Keratinocyte (primary cell): ENCODE measurements at regions not wholly inside any gene's neighbourhood (a gene's known extent, or its start where the extent isn't known, plus 50 kb on each side); places are given as distances from the start of the nearest gene placed in this dataset.

ENCODE experiments used
- DNase-seq: peaks from one replicate; pipeline ENCODE4 v3.0.0-alpha.2; 2011; ENCODE audit warnings: low read depth, missing footprints, low spot score
- FAIRE-seq: peaks from 2 replicates; lab custom pipeline; 2011; peaks lifted over from hg19 to GRCh38; lab: Jason Lieb, UNC
- H2AFZ ChIP-seq: 2 replicates; pipeline ENCODE4 v1.6.0; 2012; ENCODE audit warnings: low read length, control low read depth, inconsistent platforms; ENCODE audit not compliant: control insufficient read depth
- H3K27ac ChIP-seq: 2 replicates; pipeline ENCODE4 v1.5.1; 2011; ENCODE audit warnings: low read length; ENCODE audit not compliant: control insufficient read depth, insufficient read depth
- H3K27me3 ChIP-seq: 3 replicates; pipeline ENCODE4 v1.6.0; 2011; ENCODE audit warnings: low read length; ENCODE audit not compliant: control insufficient read depth, insufficient read depth; ENCODE audit errors: extremely low read depth
- H3K36me3 ChIP-seq, 2 experiments: 2 replicates in 1 of 2; 3 replicates in 1 of 2; pipeline ENCODE4 v1.5.1; 2011; ENCODE audit warnings: low read length in 2 of 2, mild to moderate bottlenecking in 1 of 2; ENCODE audit not compliant: control insufficient read depth in 2 of 2, insufficient read depth in 2 of 2; ENCODE audit errors: extremely low read depth in 1 of 2
- H3K4me1 ChIP-seq: 3 replicates; pipeline ENCODE4 v1.5.1; 2011; ENCODE audit warnings: low read length; ENCODE audit not compliant: control insufficient read depth, insufficient read depth; ENCODE audit errors: extremely low read depth
- H3K4me2 ChIP-seq: 3 replicates; pipeline ENCODE4 v1.6.0; 2011; ENCODE audit warnings: low read depth, low read length; ENCODE audit not compliant: control insufficient read depth, insufficient read depth; ENCODE audit errors: extremely low read depth
- H3K4me3 ChIP-seq, 3 experiments: fragments of 200-600 bp in 1 of 3; sonication (generic) in 1 of 3; 2 replicates in 2 of 3; 3 replicates in 1 of 3; pipeline ENCODE4 v1.5.1; 2011 to 2016; ENCODE audit warnings: low read length in 3 of 3, mild to moderate bottlenecking in 3 of 3, control low read depth in 2 of 3, inconsistent platforms in 1 of 3, low read depth in 1 of 3, mixed read lengths in 1 of 3, mixed run types in 1 of 3, moderate library complexity in 1 of 3; ENCODE audit not compliant: control insufficient read depth in 2 of 3, insufficient read depth in 2 of 3; ENCODE audit errors: extremely low read depth in 1 of 3
- H3K79me2 ChIP-seq: 2 replicates; pipeline ENCODE4 v1.6.0; 2012; ENCODE audit warnings: low read length; ENCODE audit not compliant: control insufficient read depth, insufficient read depth
- H3K9ac ChIP-seq: 3 replicates; pipeline ENCODE4 v1.6.0; 2011; ENCODE audit warnings: low read length; ENCODE audit not compliant: control insufficient read depth, insufficient read depth; ENCODE audit errors: extremely low read depth
- H3K9me1 ChIP-seq: 3 replicates; pipeline ENCODE4 v1.6.0; 2011; ENCODE audit warnings: low read length; ENCODE audit not compliant: control insufficient read depth, insufficient read depth; ENCODE audit errors: extremely low read depth
- H3K9me3 ChIP-seq: 2 replicates; pipeline ENCODE4 v1.5.1; 2012; ENCODE audit warnings: low read depth, low read length; ENCODE audit not compliant: control insufficient read depth
- H4K20me1 ChIP-seq: 3 replicates; pipeline ENCODE4 v1.6.0; 2011; ENCODE audit warnings: low read length; ENCODE audit not compliant: control insufficient read depth, insufficient read depth; ENCODE audit errors: extremely low read depth
- CTCF ChIP-seq, 3 experiments: IDR thresholded peaks in 1 of 3; conservative IDR thresholded peaks in 1 of 3; optimal IDR thresholded peaks in 1 of 3; 2 replicates in 2 of 3; 3 replicates in 1 of 3; pipeline versions ENCODE3 to v1.5.1; 2011; ENCODE audit warnings: low read length in 3 of 3, mild to moderate bottlenecking in 3 of 3, moderate library complexity in 2 of 3, control low read depth in 1 of 3, inconsistent platforms in 1 of 3; ENCODE audit not compliant: insufficient read depth in 2 of 3; ENCODE audit errors: extremely low read depth in 1 of 3
- EZH2 ChIP-seq: IDR thresholded peaks from one replicate; pipeline ENCODE4 v1.6.1; 2012; ENCODE audit warnings: inconsistent platforms, mild to moderate bottlenecking, low read length, moderate library complexity
- dilution Hi-C: fragments of 300-500 bp; cut with MboI; formaldehyde crosslinking; loops from one replicate; pipeline ENCODE4 v1.7.0; 2020; ENCODE audit warnings: low sequenced_read_pairs; ENCODE audit not compliant: extremely low pct_ligation_motif_present

GRCh38 chr5:174590820-174591219 lies 133.6 kb upstream of the MSX2 start:
- Histone ChIP-seq H3K27me3 (peaks cover 3% of the 10 kb centered on the region), H3K36me3 (no peaks in the 10 kb centered on the region), H3K4me2 (no peak overlapping the region), H2AFZ (no peak overlapping the region), H3K9ac (no peak overlapping the region), H3K27ac (no peak overlapping the region), H4K20me1 (no peaks in the 10 kb centered on the region), H3K4me3 (no peak overlapping the region), H3K9me3 (no peaks in the 10 kb centered on the region), H3K9me1 (no peaks in the 10 kb centered on the region), H3K4me1 (peaks cover 2% of the 10 kb centered on the region), H3K79me2 (no peaks in the 10 kb centered on the region)
- DNase-seq (no peak), FAIRE-seq (no peak)
- dilution Hi-C loops = no loop called here
- TF ChIP-seq EZH2 (no peak), CTCF (optimal IDR thresholded peaks at IDR 0.05 in 1 of 3, IDR thresholded peaks at IDR 0.05 in 1 of 3, conservative IDR thresholded peaks at IDR 0.05 in 1 of 3; ENCODE audit: extremely low read depth in 1 of 3, insufficient read depth in 2 of 3, low read length in 3 of 3) (no peak)

DNA sequence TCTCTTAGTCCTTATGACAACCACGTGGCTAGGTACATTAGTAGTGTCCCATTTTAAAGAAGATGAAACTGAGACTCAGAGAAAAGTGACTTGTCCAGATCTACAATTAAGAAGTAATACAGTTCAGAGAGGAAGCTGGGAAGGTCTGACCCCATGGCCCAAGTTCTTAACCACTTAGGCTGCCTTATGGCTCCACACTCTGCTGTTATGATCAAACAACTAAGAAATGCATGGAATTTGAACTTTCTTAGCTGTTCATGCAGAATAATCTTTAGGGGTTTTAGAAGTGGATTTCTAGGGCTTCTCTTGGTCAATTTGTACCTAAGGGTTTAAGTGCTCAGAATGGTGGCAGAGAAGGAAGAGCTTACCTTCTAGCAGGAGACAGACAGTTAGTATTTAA lies 128.0 kb upstream of the MSX2 start:
- DNase-seq (no peak), FAIRE-seq (no peak)
- Histone ChIP-seq H2AFZ (no peak overlapping the region), H3K9ac (no peak overlapping the region), H3K9me1 (no peaks in the 10 kb centered on the region), H3K4me1 (peaks cover 7% of the 10 kb centered on the region), H3K27ac (no peak overlapping the region), H4K20me1 (no peaks in the 10 kb centered on the region), H3K79me2 (no peaks in the 10 kb centered on the region), H3K4me2 (no peak overlapping the region), H3K9me3 (no peaks in the 10 kb centered on the region), H3K36me3 (no peaks in the 10 kb centered on the region), H3K4me3 (no peak overlapping the region), H3K27me3 (peaks cover 6% of the 10 kb centered on the region)
- dilution Hi-C loops = no loop called here
- TF ChIP-seq CTCF (optimal IDR thresholded peaks at IDR 0.05 in 1 of 3, IDR thresholded peaks at IDR 0.05 in 1 of 3, conservative IDR thresholded peaks at IDR 0.05 in 1 of 3; ENCODE audit: extremely low read depth in 1 of 3, insufficient read depth in 2 of 3, low read length in 3 of 3) = no peak
- TF ChIP-seq EZH2 = no peak
